ENCODE measurements at regions not wholly inside any gene's neighbourhood (a gene's known extent, or its start where the extent isn't known, plus 50 kb on each side); places are given as distances from the start of the nearest gene placed in this dataset.
A peak's percentile ranks its signal among the peaks of the same experiment; 100 is the strongest.

DNA sequence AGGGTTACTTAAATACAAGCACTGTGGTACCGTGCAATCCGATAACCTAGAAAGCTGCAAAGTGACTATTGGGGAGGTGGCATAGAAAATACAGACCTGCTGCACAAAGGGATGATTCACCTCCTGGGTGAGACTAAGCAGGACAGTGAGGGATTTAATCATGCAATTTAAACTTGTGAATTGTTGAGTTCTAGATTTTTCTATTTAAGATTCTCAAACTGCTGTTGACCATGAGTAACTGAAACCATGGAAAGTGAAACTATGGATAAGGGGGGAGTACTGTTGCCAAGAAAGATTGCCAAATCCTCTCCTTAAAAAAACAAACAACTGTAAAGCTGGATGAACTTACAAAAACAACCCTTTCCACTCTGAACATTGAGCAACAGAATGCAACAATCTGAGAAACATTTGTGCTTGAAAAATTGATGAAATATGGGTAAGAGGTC, 61.5 kb upstream of the NUDT12 start:
- DNase-seq (ENCODE audit: low read depth) = peak; percentile 70
- H3K27me3 ChIP-seq (ENCODE audit: control insufficient read depth, insufficient read depth, low read length) = no peaks in the 10 kb centered on the region
- no peaks in the 10 kb centered on the region for H3K36me3 ChIP-seq (ENCODE audit: control insufficient read depth, insufficient read depth, low read length)
- TF ChIP-seq, protein P1, sequence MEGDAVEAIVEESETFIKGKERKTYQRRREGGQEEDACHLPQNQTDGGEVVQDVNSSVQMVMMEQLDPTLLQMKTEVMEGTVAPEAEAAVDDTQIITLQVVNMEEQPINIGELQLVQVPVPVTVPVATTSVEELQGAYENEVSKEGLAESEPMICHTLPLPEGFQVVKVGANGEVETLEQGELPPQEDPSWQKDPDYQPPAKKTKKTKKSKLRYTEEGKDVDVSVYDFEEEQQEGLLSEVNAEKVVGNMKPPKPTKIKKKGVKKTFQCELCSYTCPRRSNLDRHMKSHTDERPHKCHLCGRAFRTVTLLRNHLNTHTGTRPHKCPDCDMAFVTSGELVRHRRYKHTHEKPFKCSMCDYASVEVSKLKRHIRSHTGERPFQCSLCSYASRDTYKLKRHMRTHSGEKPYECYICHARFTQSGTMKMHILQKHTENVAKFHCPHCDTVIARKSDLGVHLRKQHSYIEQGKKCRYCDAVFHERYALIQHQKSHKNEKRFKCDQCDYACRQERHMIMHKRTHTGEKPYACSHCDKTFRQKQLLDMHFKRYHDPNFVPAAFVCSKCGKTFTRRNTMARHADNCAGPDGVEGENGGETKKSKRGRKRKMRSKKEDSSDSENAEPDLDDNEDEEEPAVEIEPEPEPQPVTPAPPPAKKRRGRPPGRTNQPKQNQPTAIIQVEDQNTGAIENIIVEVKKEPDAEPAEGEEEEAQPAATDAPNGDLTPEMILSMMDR (IDR thresholded peaks at IDR 0.05; ENCODE audit: insufficient read depth, low read length, poor library complexity, severe bottlenecking) = no peak
- H3K4me3 ChIP-seq (ENCODE audit: low read depth, low read length) = no peak overlapping the region

DNA sequence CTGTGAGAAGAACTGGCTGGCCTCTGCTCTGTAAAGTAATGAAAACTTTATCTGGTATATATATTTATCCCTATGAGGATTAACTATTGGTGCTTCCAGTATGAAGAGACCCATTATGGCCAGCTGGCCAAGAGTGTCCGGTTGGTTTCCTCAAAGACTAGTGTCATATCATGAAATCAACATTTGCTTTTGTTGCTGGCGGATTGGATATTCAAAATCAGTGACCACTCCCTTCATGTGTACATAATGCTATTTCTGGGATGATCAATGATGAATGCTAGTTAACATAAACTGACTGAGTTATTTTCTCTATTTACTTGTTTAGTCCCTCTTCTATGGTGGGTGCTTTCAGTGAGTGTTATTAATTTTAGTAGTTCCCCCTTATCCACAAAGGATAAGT, 60.8 kb upstream of the NUDT12 start:
- H3K4me3 ChIP-seq (ENCODE audit: low read depth, low read length) = no peak overlapping the region
- DNase-seq (ENCODE audit: low read depth) = no peak
- H3K27me3 ChIP-seq (ENCODE audit: control insufficient read depth, insufficient read depth, low read length) = no peaks in the 10 kb centered on the region
- no peaks in the 10 kb centered on the region for H3K36me3 ChIP-seq (ENCODE audit: control insufficient read depth, insufficient read depth, low read length)
- TF ChIP-seq, protein P1 (IDR thresholded peaks at IDR 0.05; ENCODE audit: insufficient read depth, low read length, poor library complexity, severe bottlenecking) = no peak

DNA sequence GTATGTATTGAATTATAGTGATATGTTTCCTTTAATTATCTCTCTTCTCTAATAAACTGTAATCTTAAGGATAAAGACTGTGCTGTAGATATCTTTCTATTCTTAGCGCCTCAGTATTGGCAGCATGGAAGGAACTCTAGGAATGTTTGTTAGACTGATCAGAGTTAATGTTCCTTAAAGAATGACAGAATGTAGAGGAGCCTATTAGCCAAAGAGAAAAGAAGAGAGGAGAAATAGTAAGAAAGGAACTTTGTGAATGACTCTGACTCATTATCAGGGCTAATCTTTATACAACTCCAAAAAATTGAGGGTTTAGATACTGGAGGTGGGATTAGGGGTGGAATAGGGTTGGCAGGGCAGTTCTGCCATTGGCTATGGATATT, 59.0 kb upstream of the NUDT12 start:
- no peaks in the 10 kb centered on the region for H3K27me3 ChIP-seq (ENCODE audit: control insufficient read depth, insufficient read depth, low read length)
- TF ChIP-seq, protein P1 (IDR thresholded peaks at IDR 0.05; ENCODE audit: insufficient read depth, low read length, poor library complexity, severe bottlenecking) = no peak
- peak; percentile 57 for DNase-seq (ENCODE audit: low read depth)
- no peaks in the 10 kb centered on the region for H3K36me3 ChIP-seq (ENCODE audit: control insufficient read depth, insufficient read depth, low read length)
- no peak overlapping the region for H3K4me3 ChIP-seq (ENCODE audit: low read depth, low read length)

DNA sequence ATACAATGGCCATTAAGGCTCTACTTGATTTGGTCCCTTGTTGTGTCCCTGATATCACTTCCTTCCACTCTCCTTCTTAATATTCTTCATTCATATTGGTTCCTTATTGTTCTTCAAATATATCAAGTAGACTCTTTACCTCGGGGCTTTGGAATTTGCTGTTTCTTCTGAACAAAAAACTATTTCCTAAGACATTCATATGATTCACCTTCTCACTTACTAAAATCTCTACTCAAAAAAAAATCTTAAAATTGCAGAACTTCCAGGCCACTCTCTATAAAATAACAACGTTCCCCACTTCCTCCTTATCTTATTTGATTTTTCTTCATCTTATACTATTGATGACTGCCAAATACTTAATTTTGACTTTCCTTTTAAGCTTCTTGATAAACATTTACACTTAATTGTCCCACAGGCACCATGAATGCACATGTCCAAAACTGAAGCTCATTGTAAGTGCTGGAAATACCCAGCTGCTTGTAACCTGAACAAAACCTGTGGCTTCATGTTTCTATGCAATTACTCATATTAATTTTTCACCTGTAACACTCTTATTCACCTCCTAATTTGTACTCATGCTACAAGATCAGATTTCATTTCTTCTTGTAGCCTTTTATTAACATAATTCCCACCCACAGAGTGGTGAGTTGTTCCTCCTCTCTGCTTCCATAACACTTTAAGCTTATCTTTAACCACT, 58.4 kb upstream of the NUDT12 start:
- DNase-seq (ENCODE audit: low read depth) = no peak
- no peaks in the 10 kb centered on the region for H3K27me3 ChIP-seq (ENCODE audit: control insufficient read depth, insufficient read depth, low read length)

DNA sequence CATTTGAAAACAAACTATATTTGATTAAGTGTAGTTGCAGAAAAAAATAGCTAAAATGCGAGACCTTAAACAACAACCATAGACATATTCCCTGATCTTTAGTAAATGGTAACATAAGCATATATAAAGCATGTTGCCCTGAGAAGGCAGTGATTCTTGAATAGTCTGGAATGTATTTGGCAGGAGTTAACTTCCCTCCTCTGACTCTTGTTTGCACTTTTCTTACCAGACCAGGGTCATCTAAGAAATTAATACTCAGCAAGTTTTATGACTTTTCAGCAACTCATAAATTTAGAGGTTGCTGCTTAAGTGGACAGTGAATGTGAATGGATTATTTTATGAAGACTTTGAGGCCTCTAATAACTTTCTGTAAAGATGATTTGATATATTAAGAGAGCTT, 55.3 kb upstream of the NUDT12 start:
- no peaks in the 10 kb centered on the region for H3K27me3 ChIP-seq (ENCODE audit: control insufficient read depth, insufficient read depth, low read length)
- TF ChIP-seq, protein P1 (IDR thresholded peaks at IDR 0.05; ENCODE audit: insufficient read depth, low read length, poor library complexity, severe bottlenecking) = no peak
- H3K4me3 ChIP-seq (ENCODE audit: low read depth, low read length) = no peak overlapping the region
- no peaks in the 10 kb centered on the region for H3K36me3 ChIP-seq (ENCODE audit: control insufficient read depth, insufficient read depth, low read length)
- DNase-seq (ENCODE audit: low read depth) = no peak

More for the DNA sequence above, 58.4 kb upstream of the NUDT12 start:
- H3K36me3 ChIP-seq (ENCODE audit: control insufficient read depth, insufficient read depth, low read length) = no peaks in the 10 kb centered on the region
- TF ChIP-seq, protein P1 (IDR thresholded peaks at IDR 0.05; ENCODE audit: insufficient read depth, low read length, poor library complexity, severe bottlenecking) = no peak
- H3K4me3 ChIP-seq (ENCODE audit: low read depth, low read length) = no peak overlapping the region

DNA sequence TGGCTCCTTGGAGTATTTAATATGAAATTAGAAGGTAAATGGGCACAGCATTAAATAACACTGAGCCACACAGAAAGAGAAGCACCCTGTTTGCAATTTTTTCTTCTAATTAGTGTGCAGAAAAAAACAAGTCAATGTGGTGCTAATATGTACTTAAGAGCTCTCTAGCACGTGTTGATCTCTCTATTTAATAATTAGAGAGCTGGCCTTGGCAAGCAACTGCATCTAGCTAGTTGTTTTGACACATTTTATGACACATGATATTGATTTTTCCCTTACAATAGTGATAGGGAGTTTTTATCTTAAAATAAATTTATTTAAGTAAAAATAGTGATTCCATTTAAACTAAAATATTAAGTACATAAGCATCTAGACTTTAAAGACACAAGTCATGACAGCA, 54.5 kb upstream of the NUDT12 start:
- H3K4me3 ChIP-seq (ENCODE audit: low read depth, low read length) = no peak overlapping the region
- TF ChIP-seq, protein P1 (IDR thresholded peaks at IDR 0.05; ENCODE audit: insufficient read depth, low read length, poor library complexity, severe bottlenecking) = no peak
- no peaks in the 10 kb centered on the region for H3K27me3 ChIP-seq (ENCODE audit: control insufficient read depth, insufficient read depth, low read length)
- DNase-seq (ENCODE audit: low read depth) = no peak
- H3K36me3 ChIP-seq (ENCODE audit: control insufficient read depth, insufficient read depth, low read length) = no peaks in the 10 kb centered on the region
